Activated T-cell treated with anti-CD3 and anti-CD28 coated beads, Interleukin-2, amount 50 U/mL, for 72 hours (primary cell): ENCODE measurements at regions not wholly inside any gene's neighbourhood (a gene's known extent, or its start where the extent isn't known, plus 50 kb on each side); places are given as distances from the start of the nearest gene placed in this dataset.

Experiments
- ATAC-seq, 2 donors: fragments of 150-1000 bp; cut with Tn5 transposase; replicated peaks in 1 of 2; 2 replicates each; pipeline ENCODE4 v1.10.0; 2021; ENCODE audit warnings: moderate library complexity in 2 of 2, mild to moderate bottlenecking in 1 of 2
- DNase-seq, 2 donors: peaks; one replicate each; pipeline ENCODE4 v3.0.0; 2021 to 2022; ENCODE audit warnings: mixed read lengths in 1 of 2
- H3K27ac Mint-ChIP-seq: one replicate; pipeline ENCODE4 v1.8.0; 2022; ENCODE audit warnings: mild to moderate bottlenecking, moderate library complexity, mixed read lengths
- H3K27me3 Mint-ChIP-seq: one replicate; pipeline ENCODE4 v1.8.0; 2022; ENCODE audit warnings: low read depth, mixed read lengths
- H3K36me3 Mint-ChIP-seq, 2 donors: one replicate each; pipeline ENCODE4 v1.8.0; 2022; ENCODE audit warnings: mixed read lengths in 2 of 2, mild to moderate bottlenecking in 1 of 2; ENCODE audit not compliant: insufficient read depth in 2 of 2
- H3K4me1 Mint-ChIP-seq: one replicate; pipeline ENCODE4 v1.8.0; 2022; ENCODE audit warnings: low read depth, mixed read lengths
- H3K4me3 Mint-ChIP-seq, 2 donors: one replicate each; pipeline ENCODE4 v1.8.0; 2022; ENCODE audit warnings: mild to moderate bottlenecking in 2 of 2, mixed read lengths in 2 of 2, moderate library complexity in 2 of 2
- H3K9me3 Mint-ChIP-seq, 2 donors: one replicate each; pipeline ENCODE4 v1.8.0; 2022; ENCODE audit warnings: mixed read lengths in 2 of 2

- DNase-seq, result no peak
- Mint-ChIP-seq H3K27me3 (peaks cover 50% of the 10 kb centered on the region), H3K9me3 (peaks cover 0 to 1% of the 10 kb centered on the region in 2 donors), H3K27ac (no peak overlapping the region), H3K4me3 (no peak overlapping the region), H3K4me1 (peaks cover 9% of the 10 kb centered on the region), H3K36me3 (no peaks in the 10 kb centered on the region)
- ATAC-seq, result peak; percentile 63 to 66
These were observed 172.6 kb upstream of the NRP1 start for GRCh38 chr10:33506838-33507661.

- DNase-seq, result no peak
- Mint-ChIP-seq H3K36me3 (no peaks in the 10 kb centered on the region), H3K4me1 (peaks cover 9% of the 10 kb centered on the region), H3K27me3 (peaks cover 57% of the 10 kb centered on the region), H3K27ac (no peak overlapping the region), H3K4me3 (no peak overlapping the region), H3K9me3 (peaks cover 0 to 1% of the 10 kb centered on the region in 2 donors)
- no peak for ATAC-seq
These were observed 171.9 kb upstream of the NRP1 start for GRCh38 chr10:33506391-33506790.

GRCh38 chr10:33501161-33501560 lies 166.7 kb upstream of the NRP1 start:
- Mint-ChIP-seq H3K27ac (no peak overlapping the region), H3K4me3 (no peak overlapping the region), H3K4me1 (no peaks in the 10 kb centered on the region), H3K9me3 (peaks cover 0 to 1% of the 10 kb centered on the region in 2 donors), H3K27me3 (peaks cover 58% of the 10 kb centered on the region), H3K36me3 (no peaks in the 10 kb centered on the region)
- DNase-seq (no peak), ATAC-seq (no peak)

- Mint-ChIP-seq H3K4me1 (no peaks in the 10 kb centered on the region), H3K4me3 (no peak overlapping the region), H3K36me3 (no peaks in the 10 kb centered on the region), H3K27me3 (peaks cover 42% of the 10 kb centered on the region), H3K27ac (no peak overlapping the region), H3K9me3 (no peaks in the 10 kb centered on the region)
- DNase-seq, result no peak
- ATAC-seq, result no peak
These were observed 164.0 kb upstream of the NRP1 start for GRCh38 chr10:33498391-33498891.

GRCh38 chr10:33497338-33497737 lies 162.9 kb upstream of the NRP1 start:
- Mint-ChIP-seq H3K27me3 (peaks cover 36% of the 10 kb centered on the region), H3K9me3 (no peaks in the 10 kb centered on the region), H3K4me3 (no peak overlapping the region), H3K4me1 (no peaks in the 10 kb centered on the region), H3K27ac (no peak overlapping the region), H3K36me3 (no peaks in the 10 kb centered on the region)
- DNase-seq, result no peak
- ATAC-seq, result no peak

- ATAC-seq, result no peak
- no peak overlapping the region for H3K4me3 Mint-ChIP-seq
- no peaks in the 10 kb centered on the region for H3K9me3 Mint-ChIP-seq
- H3K4me1 Mint-ChIP-seq, result no peaks in the 10 kb centered on the region
- no peak overlapping the region for H3K27ac Mint-ChIP-seq
- H3K27me3 Mint-ChIP-seq, result peaks cover 26% of the 10 kb centered on the region
- no peak for DNase-seq
- H3K36me3 Mint-ChIP-seq, result no peaks in the 10 kb centered on the region
These were observed 161.6 kb upstream of the NRP1 start for GRCh38 chr10:33496096-33496495.

GRCh38 chr10:33494694-33495265 lies 160.3 kb upstream of the NRP1 start:
- DNase-seq, result no peak
- Mint-ChIP-seq H3K27me3 (peaks cover 17% of the 10 kb centered on the region), H3K4me1 (no peaks in the 10 kb centered on the region), H3K27ac (no peak overlapping the region), H3K36me3 (no peaks in the 10 kb centered on the region), H3K9me3 (no peaks in the 10 kb centered on the region), H3K4me3 (no peak overlapping the region)
- no peak for ATAC-seq

- Mint-ChIP-seq H3K9me3 (no peaks in the 10 kb centered on the region), H3K27ac (no peak overlapping the region), H3K36me3 (no peaks in the 10 kb centered on the region), H3K4me1 (no peaks in the 10 kb centered on the region), H3K4me3 (no peak overlapping the region), H3K27me3 (peaks cover 13% of the 10 kb centered on the region)
- no peak for ATAC-seq
- DNase-seq, result no peak
These were observed 159.5 kb upstream of the NRP1 start for GRCh38 chr10:33493978-33494377.

- DNase-seq (no peak), ATAC-seq (no peak)
- Mint-ChIP-seq H3K9me3 (no peaks in the 10 kb centered on the region), H3K4me1 (no peaks in the 10 kb centered on the region), H3K4me3 (no peak overlapping the region), H3K27me3 (peaks cover 8% of the 10 kb centered on the region), H3K36me3 (no peaks in the 10 kb centered on the region), H3K27ac (no peak overlapping the region)
These were observed 159.0 kb upstream of the NRP1 start for GRCh38 chr10:33493497-33493896.

- no peak overlapping the region for H3K4me3 Mint-ChIP-seq
- no peak overlapping the region for H3K27ac Mint-ChIP-seq
- H3K27me3 Mint-ChIP-seq, result peaks cover 7% of the 10 kb centered on the region
- ATAC-seq, result no peak
- no peaks in the 10 kb centered on the region for H3K9me3 Mint-ChIP-seq
- H3K4me1 Mint-ChIP-seq, result no peaks in the 10 kb centered on the region
- no peaks in the 10 kb centered on the region for H3K36me3 Mint-ChIP-seq
- no peak for DNase-seq
These were observed 158.4 kb upstream of the NRP1 start for GRCh38 chr10:33492701-33493345.

- no peaks in the 10 kb centered on the region for H3K36me3 Mint-ChIP-seq
- peaks cover 14% of the 10 kb centered on the region for H3K4me1 Mint-ChIP-seq
- H3K27me3 Mint-ChIP-seq, result peaks cover 7% of the 10 kb centered on the region
- H3K4me3 Mint-ChIP-seq, result no peak overlapping the region
- H3K9me3 Mint-ChIP-seq, result no peaks in the 10 kb centered on the region
- ATAC-seq, result no peak
- H3K27ac Mint-ChIP-seq, result no peak overlapping the region
- DNase-seq, result no peak
These were observed 155.2 kb upstream of the NRP1 start for GRCh38 chr10:33489501-33490176.

- Mint-ChIP-seq H3K4me3 (peak overlapping the region in 1 of 2 donors; percentile 5), H3K9me3 (no peaks in the 10 kb centered on the region)
These were observed 152.7 kb upstream of the NRP1 start for GRCh38 chr10:33487014-33487776.

More at GRCh38 chr10:33487014-33487776, 152.7 kb upstream of the NRP1 start:
- DNase-seq, result no peak
- Mint-ChIP-seq H3K27me3 (no peaks in the 10 kb centered on the region), H3K4me1 (peaks cover 14% of the 10 kb centered on the region), H3K36me3 (no peaks in the 10 kb centered on the region), H3K27ac (no peak overlapping the region)
- no peak for ATAC-seq
